Sigmoid colon (tissue), 6 donors: ENCODE measurements at regions not wholly inside any gene's neighbourhood (a gene's known extent, or its start where the extent isn't known, plus 50 kb on each side); places are given as distances from the start of the nearest gene placed in this dataset.

Source experiments
- DNase-seq: peaks from one replicate; pipeline ENCODE4 v3.0.0-alpha.2; 2019
- H3K27ac ChIP-seq, 4 donors: fragments of 200-600 bp; sonication (generic); one replicate each; pipeline ENCODE4 v1.5.1; 2016 to 2019; ENCODE audit warnings: mild to moderate bottlenecking in 1 of 4
- H3K27me3 ChIP-seq, 3 donors: fragments of 200-600 bp; sonication (generic); one replicate each; pipeline ENCODE4 v1.5.1; 2019; ENCODE audit warnings: mild to moderate bottlenecking in 1 of 3
- H3K36me3 ChIP-seq, 4 donors: fragments of 200-600 bp; sonication (generic); one replicate each; pipeline ENCODE4 v1.5.1; 2016 to 2019
- H3K4me1 ChIP-seq, 4 donors: fragments of 200-600 bp; sonication (generic); one replicate each; pipeline ENCODE4 v1.5.1; 2017 to 2019
- H3K4me3 ChIP-seq, 4 donors: fragments of 200-600 bp; sonication (generic); one replicate each; pipeline ENCODE4 v1.5.1; 2017 to 2019; ENCODE audit warnings: mild to moderate bottlenecking in 2 of 4, moderate library complexity in 1 of 4
- H3K9me3 ChIP-seq, 4 donors: fragments of 200-600 bp in 3 of 4; sonication (generic) in 3 of 4; one replicate each; pipeline versions ENCODE4 v1.5.1 to v1.6.1; 2013 to 2019
- CTCF ChIP-seq, 4 experiments: fragments of 450-650 bp in 3 of 4; fragments of 200-600 bp in 1 of 4; IDR thresholded peaks; one replicate each; pipeline ENCODE4 v1.5.1; 2016 to 2019; ENCODE audit warnings: antibody characterized with exemption in 4 of 4, mild to moderate bottlenecking in 3 of 4, moderate library complexity in 2 of 4
- EP300 ChIP-seq, 4 donors: sonication (generic); formaldehyde crosslinking; IDR thresholded peaks; one replicate each; pipeline ENCODE4 v1.6.1; 2017; ENCODE audit warnings: antibody characterized with exemption in 4 of 4
- POLR2A ChIP-seq, 2 donors: fragments of 450-650 bp; IDR thresholded peaks; one replicate each; pipeline ENCODE4 v1.6.1; 2016; ENCODE audit warnings: antibody characterized with exemption in 2 of 2, mild to moderate bottlenecking in 2 of 2, moderate library complexity in 2 of 2
- POLR2AphosphoS5 ChIP-seq, 4 donors: sonication (generic); formaldehyde crosslinking; IDR thresholded peaks; one replicate each; pipeline ENCODE4 v1.6.1; 2017; ENCODE audit warnings: antibody characterized with exemption in 4 of 4
- WGBS, 2 donors: extraction: QIAGEN DNeasy Blood & Tissue Kit; methylation state at CpG; one replicate each; pipeline ENCODE4 v1.1.7; 2013; 5-methylcytosine and 5-hydroxymethylcytosine counted together
- intact Hi-C: fragments of 100-400 bp; cut with DNase I; formaldehyde crosslinking; loops from one replicate; pipeline ENCODE4 v1.15.1; 2023
- donor health status: healthy with polysubstance abuse.
- donor health status: healthy.

- DNase-seq: peak; percentile 27
- 72 to 73% methylated on average over 7 of the region's 7 CpGs for WGBS, 2 donors
Observed at GRCh38 chr2:120508567-120509041, 162.7 kb downstream of the INHBB start.

GRCh38 chr2:120509213-120509815 lies 163.4 kb downstream of the INHBB start:
- 95 to 96% methylated on average over 14 of the region's 14 CpGs for WGBS, 2 donors
- intact Hi-C loops: no loop called here
- H3K36me3 ChIP-seq: no peaks in the 10 kb centered on the region
- DNase-seq: peak; percentile 41
- H3K4me1 ChIP-seq: no peaks in the 10 kb centered on the region
- no peak overlapping the region for H3K4me3 ChIP-seq
- H3K27me3 ChIP-seq: no peaks in the 10 kb centered on the region
- H3K9me3 ChIP-seq: no peaks in the 10 kb centered on the region
- H3K27ac ChIP-seq: no peak overlapping the region
- no peak for TF ChIP-seq POLR2AphosphoS5 (IDR thresholded peaks at IDR 0.05)
- TF ChIP-seq EP300 (IDR thresholded peaks at IDR 0.05): no peak
- no peak for TF ChIP-seq POLR2A (IDR thresholded peaks at IDR 0.05)
- no peak for TF ChIP-seq CTCF (IDR thresholded peaks at IDR 0.05)

More at GRCh38 chr2:120508567-120509041, 162.7 kb downstream of the INHBB start:
- TF ChIP-seq CTCF (IDR thresholded peaks at IDR 0.05) (no peak), POLR2AphosphoS5 (IDR thresholded peaks at IDR 0.05) (no peak), EP300 (IDR thresholded peaks at IDR 0.05) (no peak), POLR2A (IDR thresholded peaks at IDR 0.05) (no peak)
- Histone ChIP-seq H3K27ac (no peak overlapping the region), H3K36me3 (no peaks in the 10 kb centered on the region), H3K4me3 (no peak overlapping the region), H3K4me1 (no peaks in the 10 kb centered on the region), H3K27me3 (no peaks in the 10 kb centered on the region), H3K9me3 (no peaks in the 10 kb centered on the region)
- intact Hi-C loops: no loop called here

- peak; percentile 45 for DNase-seq
- intact Hi-C loops: no loop called here
- H3K36me3 ChIP-seq: no peaks in the 10 kb centered on the region
- TF ChIP-seq POLR2AphosphoS5 (IDR thresholded peaks at IDR 0.05): no peak
- TF ChIP-seq CTCF (IDR thresholded peaks at IDR 0.05): no peak
- no peak for TF ChIP-seq POLR2A (IDR thresholded peaks at IDR 0.05)
- no peak for TF ChIP-seq EP300 (IDR thresholded peaks at IDR 0.05)
- no peaks in the 10 kb centered on the region for H3K4me1 ChIP-seq
- no peak overlapping the region for H3K27ac ChIP-seq
- no peaks in the 10 kb centered on the region for H3K27me3 ChIP-seq
- 91 to 92% methylated on average over 10 of the region's 10 CpGs for WGBS, 2 donors
- H3K9me3 ChIP-seq: no peaks in the 10 kb centered on the region
- H3K4me3 ChIP-seq: no peak overlapping the region
Observed at GRCh38 chr2:120509991-120510735, 164.2 kb downstream of the INHBB start.

- TF ChIP-seq EP300 (IDR thresholded peaks at IDR 0.05) (no peak), POLR2AphosphoS5 (IDR thresholded peaks at IDR 0.05) (no peak), CTCF (IDR thresholded peaks at IDR 0.05) (no peak), POLR2A (IDR thresholded peaks at IDR 0.05) (no peak)
- 76 to 90% methylated on average over 11 of the region's 11 CpGs for WGBS, 2 donors
- Histone ChIP-seq H3K36me3 (no peaks in the 10 kb centered on the region), H3K27ac (no peak overlapping the region), H3K4me3 (no peak overlapping the region), H3K27me3 (no peaks in the 10 kb centered on the region), H3K4me1 (no peaks in the 10 kb centered on the region), H3K9me3 (no peaks in the 10 kb centered on the region)
- intact Hi-C loops: no loop called here
- DNase-seq: peak; percentile 58
Observed at GRCh38 chr2:120510751-120511395, 164.9 kb downstream of the INHBB start.
